Endothelial cell of umbilical vein (primary cell): ENCODE measurements at regions not wholly inside any gene's neighbourhood (a gene's known extent, or its start where the extent isn't known, plus 50 kb on each side); places are given as distances from the start of the nearest gene placed in this dataset.

Experiments
- BruUV-seq: library from RNA; stranded (reverse); fragments of 400-500 nt; replicated peaks from 2 replicates; lab custom pipeline; 2021; lab: Mats Ljungman, UMichigan
- CTCF ChIA-PET: fragments of 300-600, 350-600 bp; sonication (Branson Sonifier 250); formaldehyde crosslinking; loops from one replicate; lab custom pipeline; 2021; ENCODE audit warnings: antibody characterized with exemption, inconsistent platforms; lab: Charles Lee
- POLR2A ChIA-PET: fragments of 300-600, 350-600 bp; sonication (Branson Sonifier 250); formaldehyde crosslinking; loops from one replicate; lab custom pipeline; 2021; ENCODE audit warnings: antibody characterized with exemption, inconsistent platforms; lab: Charles Lee
- DNase-seq: peaks from one replicate; pipeline ENCODE4 v3.0.0-alpha.2; 2011; ENCODE audit warnings: low read depth, low spot score
- FAIRE-seq: peaks from 2 replicates; lab custom pipeline; 2011; peaks lifted over from hg19 to GRCh38; lab: Jason Lieb, UNC
- H2AFZ ChIP-seq: 2 replicates; pipeline ENCODE4 v1.6.0; 2012; ENCODE audit warnings: low read depth, low read length, control low read depth, inconsistent platforms
- H3K27ac ChIP-seq: 2 replicates; pipeline ENCODE4 v1.5.1; 2011; ENCODE audit warnings: low read depth, mild to moderate bottlenecking, control low read depth, low read length, moderate library complexity; ENCODE audit not compliant: insufficient read depth
- H3K27me3 ChIP-seq, 2 experiments: 2 replicates each; pipeline versions ENCODE4 v1.6.0 to v1.6.1; 2011; ENCODE audit warnings: low read length in 2 of 2, mixed read lengths in 1 of 2; ENCODE audit not compliant: control insufficient read depth in 2 of 2, insufficient read depth in 2 of 2
- H3K36me3 ChIP-seq, 2 experiments: 2 replicates in 1 of 2; 3 replicates in 1 of 2; pipeline ENCODE4 v1.5.1; 2011; ENCODE audit warnings: low read length in 2 of 2, mild to moderate bottlenecking in 1 of 2, moderate library complexity in 1 of 2; ENCODE audit not compliant: control insufficient read depth in 2 of 2, insufficient read depth in 2 of 2; ENCODE audit errors: extremely low read depth in 1 of 2
- H3K4me1 ChIP-seq: 3 replicates; pipeline ENCODE4 v1.5.1; 2011; ENCODE audit warnings: mild to moderate bottlenecking, low read length; ENCODE audit not compliant: control insufficient read depth, insufficient read depth; ENCODE audit errors: extremely low read depth
- H3K4me2 ChIP-seq: 2 replicates; pipeline ENCODE4 v1.6.1; 2011; ENCODE audit warnings: low read length, control low read depth, mixed read lengths; ENCODE audit not compliant: insufficient read depth
- H3K4me3 ChIP-seq, 3 experiments: fragments of 200-600 bp in 1 of 3; sonication (generic), shearing (Covaris generic) in 1 of 3; replicated peaks in 1 of 3; 2 replicates each; pipeline ENCODE4 v1.5.1; 2011 to 2016; ENCODE audit warnings: control low read depth in 3 of 3, low read length in 3 of 3, mild to moderate bottlenecking in 2 of 3, inconsistent platforms in 1 of 3, low read depth in 1 of 3, moderate library complexity in 1 of 3; ENCODE audit not compliant: insufficient read depth in 1 of 3
- H3K79me2 ChIP-seq: 2 replicates; pipeline ENCODE4 v1.6.0; 2012; ENCODE audit warnings: low read length, inconsistent platforms; ENCODE audit not compliant: control insufficient read depth, insufficient read depth
- H3K9ac ChIP-seq: replicated peaks from 2 replicates; pipeline ENCODE3; 2011; ENCODE audit warnings: low read length, control low read depth; ENCODE audit not compliant: insufficient read depth; ENCODE audit errors: extremely low read depth
- H3K9me1 ChIP-seq: replicated peaks from 3 replicates; pipeline ENCODE4 v1.6.0; 2011; ENCODE audit warnings: mild to moderate bottlenecking, low read length; ENCODE audit not compliant: control insufficient read depth, insufficient read depth; ENCODE audit errors: extremely low read depth
- H3K9me3 ChIP-seq: replicated peaks from 2 replicates; pipeline ENCODE4 v1.5.1; 2012; ENCODE audit warnings: low read length, inconsistent platforms; ENCODE audit not compliant: control insufficient read depth, insufficient read depth
- H4K20me1 ChIP-seq: replicated peaks from 2 replicates; pipeline ENCODE3; 2011; ENCODE audit warnings: mild to moderate bottlenecking, low read length; ENCODE audit not compliant: control insufficient read depth, insufficient read depth; ENCODE audit errors: extremely low read depth
- CTCF ChIP-seq, 2 donors: IDR thresholded peaks; 1 replicate in 1 of 2; 2 replicates in 1 of 2; pipeline ENCODE4 v1.5.1; 2011; ENCODE audit warnings: low read length in 2 of 2, mild to moderate bottlenecking in 2 of 2, moderate library complexity in 2 of 2, control low read depth in 1 of 2, inconsistent platforms in 1 of 2, low read depth in 1 of 2; ENCODE audit not compliant: insufficient read depth in 1 of 2; ENCODE audit errors: extremely low read depth in 1 of 2
- EZH2 ChIP-seq: IDR thresholded peaks from 2 replicates; pipeline ENCODE4 v1.6.1; 2012; ENCODE audit warnings: borderline replicate concordance, low read depth, mild to moderate bottlenecking, moderate library complexity, low read length, inconsistent platforms; ENCODE audit not compliant: severe bottlenecking
- FOS ChIP-seq: IDR thresholded peaks from 2 replicates; pipeline ENCODE4 v1.6.1; 2011; ENCODE audit warnings: mild to moderate bottlenecking, low read length, moderate library complexity, borderline replicate concordance; ENCODE audit not compliant: insufficient read depth
- GATA2 ChIP-seq: IDR thresholded peaks from 2 replicates; pipeline ENCODE4 v1.7.0; 2011; ENCODE audit warnings: low read depth, mild to moderate bottlenecking, moderate library complexity, mixed read lengths, low read length; ENCODE audit not compliant: insufficient read length, insufficient read depth
- JUN ChIP-seq: IDR thresholded peaks from 2 replicates; pipeline ENCODE4 v1.6.1; 2011; ENCODE audit warnings: borderline replicate concordance, low read depth; ENCODE audit not compliant: insufficient read length, insufficient read depth
- MYC ChIP-seq: IDR thresholded peaks from one replicate; pipeline ENCODE4 v1.6.1; 2011; ENCODE audit warnings: mild to moderate bottlenecking, low read depth, low read length
- POLR2A ChIP-seq: IDR thresholded peaks from 2 replicates; pipeline ENCODE4 v1.6.1; 2012; ENCODE audit warnings: low read depth, mild to moderate bottlenecking, control low read depth, low read length
- POLR2AphosphoS5 ChIP-seq: IDR thresholded peaks from 2 replicates; pipeline ENCODE4 v1.6.1; 2012; ENCODE audit warnings: low read depth, mild to moderate bottlenecking, control low read depth, low read length, moderate library complexity; ENCODE audit not compliant: insufficient read depth
- dilution Hi-C: fragments of 300-500 bp; cut with MboI; formaldehyde crosslinking; loops from one replicate; pipeline ENCODE4 v1.15.0; 2019; ENCODE audit warnings: low sequenced_read_pairs; ENCODE audit not compliant: extremely low pct_ligation_motif_present
- intact Hi-C: fragments of 100-400 bp; cut with micrococcal nuclease; formaldehyde crosslinking; loops from one replicate; pipeline ENCODE4 v1.10.0; 2022
- TF ChIP-seq, protein P1 (sequence below): IDR thresholded peaks from 2 replicates; pipeline ENCODE4 v1.6.1; 2011; ENCODE audit not compliant: insufficient read depth, insufficient read length

- Histone ChIP-seq H3K4me3 (no peak overlapping the region), H3K27me3 (no peaks in the 10 kb centered on the region), H3K9me1 (no peaks in the 10 kb centered on the region), H2AFZ (no peak overlapping the region), H3K9me3 (no peaks in the 10 kb centered on the region), H4K20me1 (no peaks in the 10 kb centered on the region), H3K36me3 (no peaks in the 10 kb centered on the region), H3K4me2 (no peak overlapping the region), H3K4me1 (no peaks in the 10 kb centered on the region), H3K9ac (no peak overlapping the region), H3K79me2 (no peaks in the 10 kb centered on the region), H3K27ac (no peak overlapping the region)
- no TSS peak for BruUV-seq
- CTCF ChIA-PET, result interaction anchor here (0.9 to 1.9 kb wide), 2 partner anchors 12 to 17 kb away, joined by 3 to 4 read pairs; no protein-coding TSS in a partner anchor
- DNase-seq, result no peak
- FAIRE-seq, result no peak
- no peak for TF ChIP-seq FOS
- TF ChIP-seq EZH2, result no peak
- TF ChIP-seq MYC, result no peak
- no peak for TF ChIP-seq JUN
- no peak for TF ChIP-seq POLR2AphosphoS5
- no peak for TF ChIP-seq CTCF (IDR thresholded peaks at IDR 0.05; ENCODE audit: extremely low read depth in 1 of 2, insufficient read depth in 1 of 2, low read depth in 1 of 2, low read length in 2 of 2)
- TF ChIP-seq GATA2, result no peak
- TF ChIP-seq, protein P1, sequence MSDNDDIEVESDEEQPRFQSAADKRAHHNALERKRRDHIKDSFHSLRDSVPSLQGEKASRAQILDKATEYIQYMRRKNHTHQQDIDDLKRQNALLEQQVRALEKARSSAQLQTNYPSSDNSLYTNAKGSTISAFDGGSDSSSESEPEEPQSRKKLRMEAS, result no peak
- no peak for TF ChIP-seq POLR2A
- POLR2A ChIA-PET, result no interaction called here
- intact Hi-C loops, result no loop called here
- dilution Hi-C loops, result no loop called here
Observed at GRCh38 chr2:160936044-160936806, 224.0 kb upstream of the TANK start.
